Fibroblast of lung (primary cell): ENCODE measurements at regions not wholly inside any gene's neighbourhood (a gene's known extent, or its start where the extent isn't known, plus 50 kb on each side); places are given as distances from the start of the nearest gene placed in this dataset.

Experiments
- EZH2 ChIP-seq: IDR thresholded peaks from 2 replicates; pipeline ENCODE4 v1.5.1; 2012; ENCODE audit warnings: low read length, control low read depth, mild to moderate bottlenecking; ENCODE audit errors: missing control alignments
- TF ChIP-seq, protein P1 (sequence below), 2 donors: IDR thresholded peaks in 1 of 2; conservative IDR thresholded peaks in 1 of 2; 1 replicate in 1 of 2; 2 replicates in 1 of 2; pipeline ENCODE4 v1.5.1; 2011 to 2012; ENCODE audit warnings: low read length in 2 of 2, control low read depth in 1 of 2, inconsistent platforms in 1 of 2, low read depth in 1 of 2, mild to moderate bottlenecking in 1 of 2

- TF ChIP-seq, protein P1, sequence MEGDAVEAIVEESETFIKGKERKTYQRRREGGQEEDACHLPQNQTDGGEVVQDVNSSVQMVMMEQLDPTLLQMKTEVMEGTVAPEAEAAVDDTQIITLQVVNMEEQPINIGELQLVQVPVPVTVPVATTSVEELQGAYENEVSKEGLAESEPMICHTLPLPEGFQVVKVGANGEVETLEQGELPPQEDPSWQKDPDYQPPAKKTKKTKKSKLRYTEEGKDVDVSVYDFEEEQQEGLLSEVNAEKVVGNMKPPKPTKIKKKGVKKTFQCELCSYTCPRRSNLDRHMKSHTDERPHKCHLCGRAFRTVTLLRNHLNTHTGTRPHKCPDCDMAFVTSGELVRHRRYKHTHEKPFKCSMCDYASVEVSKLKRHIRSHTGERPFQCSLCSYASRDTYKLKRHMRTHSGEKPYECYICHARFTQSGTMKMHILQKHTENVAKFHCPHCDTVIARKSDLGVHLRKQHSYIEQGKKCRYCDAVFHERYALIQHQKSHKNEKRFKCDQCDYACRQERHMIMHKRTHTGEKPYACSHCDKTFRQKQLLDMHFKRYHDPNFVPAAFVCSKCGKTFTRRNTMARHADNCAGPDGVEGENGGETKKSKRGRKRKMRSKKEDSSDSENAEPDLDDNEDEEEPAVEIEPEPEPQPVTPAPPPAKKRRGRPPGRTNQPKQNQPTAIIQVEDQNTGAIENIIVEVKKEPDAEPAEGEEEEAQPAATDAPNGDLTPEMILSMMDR (conservative IDR thresholded peaks at IDR 0.05 in 1 of 2, IDR thresholded peaks at IDR 0.05 in 1 of 2; ENCODE audit: low read depth in 1 of 2, low read length in 2 of 2), result no peak
- no peak for TF ChIP-seq EZH2
Measured at GRCh38 chr1:69121723-69122122, 446.0 kb upstream of the LRRC7 start.
